ENCODE measurements at regions not wholly inside any gene's neighbourhood (a gene's known extent, or its start where the extent isn't known, plus 50 kb on each side); places are given as distances from the start of the nearest gene placed in this dataset.

DNA sequence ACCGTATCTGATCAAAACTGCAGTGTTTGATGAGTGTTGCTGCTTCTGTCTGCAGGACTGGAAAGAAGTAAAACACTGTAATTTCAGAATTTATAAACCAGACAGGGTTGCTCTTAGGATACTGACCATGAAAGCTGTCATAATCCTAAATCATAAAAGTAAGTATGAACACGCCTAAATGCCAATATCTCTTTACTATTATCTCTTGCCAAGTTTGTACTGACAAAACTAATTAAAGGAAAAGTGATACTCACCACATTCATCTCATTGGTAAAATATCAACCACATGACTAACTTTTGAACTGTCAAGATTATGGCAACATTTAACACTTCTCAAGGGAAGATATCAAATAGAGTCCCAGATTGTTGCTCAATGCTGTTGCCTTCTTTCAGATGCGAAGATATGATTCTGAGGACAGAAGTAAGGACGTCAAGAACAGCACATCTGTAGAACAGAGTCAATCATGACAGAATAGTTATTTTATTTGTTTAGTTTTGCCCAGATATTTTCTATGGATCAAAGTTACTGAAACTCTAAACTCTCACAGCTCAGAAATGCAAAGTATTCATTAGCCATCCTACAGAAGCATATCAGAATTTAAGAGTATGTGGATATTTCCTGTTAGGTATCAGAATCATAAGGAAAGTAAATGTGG, 61.4 kb upstream of the COL8A1 start:
- no peak for TF ChIP-seq EP300 (IDR thresholded peaks at IDR 0.05)
- TF ChIP-seq POLR2A (IDR thresholded peaks at IDR 0.05), result no peak
- TF ChIP-seq, protein P1, sequence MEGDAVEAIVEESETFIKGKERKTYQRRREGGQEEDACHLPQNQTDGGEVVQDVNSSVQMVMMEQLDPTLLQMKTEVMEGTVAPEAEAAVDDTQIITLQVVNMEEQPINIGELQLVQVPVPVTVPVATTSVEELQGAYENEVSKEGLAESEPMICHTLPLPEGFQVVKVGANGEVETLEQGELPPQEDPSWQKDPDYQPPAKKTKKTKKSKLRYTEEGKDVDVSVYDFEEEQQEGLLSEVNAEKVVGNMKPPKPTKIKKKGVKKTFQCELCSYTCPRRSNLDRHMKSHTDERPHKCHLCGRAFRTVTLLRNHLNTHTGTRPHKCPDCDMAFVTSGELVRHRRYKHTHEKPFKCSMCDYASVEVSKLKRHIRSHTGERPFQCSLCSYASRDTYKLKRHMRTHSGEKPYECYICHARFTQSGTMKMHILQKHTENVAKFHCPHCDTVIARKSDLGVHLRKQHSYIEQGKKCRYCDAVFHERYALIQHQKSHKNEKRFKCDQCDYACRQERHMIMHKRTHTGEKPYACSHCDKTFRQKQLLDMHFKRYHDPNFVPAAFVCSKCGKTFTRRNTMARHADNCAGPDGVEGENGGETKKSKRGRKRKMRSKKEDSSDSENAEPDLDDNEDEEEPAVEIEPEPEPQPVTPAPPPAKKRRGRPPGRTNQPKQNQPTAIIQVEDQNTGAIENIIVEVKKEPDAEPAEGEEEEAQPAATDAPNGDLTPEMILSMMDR (IDR thresholded peaks at IDR 0.05), result no peak
- no peak for TF ChIP-seq POLR2AphosphoS5 (IDR thresholded peaks at IDR 0.05)
- intact Hi-C loops (cut with DNase I), result no loop called here
- DNase-seq, result no peak
- WGBS, 2 donors, result 65 to 70% methylated on average over 4 of the region's 4 CpGs
- Histone ChIP-seq H3K27ac (no peak overlapping the region), H3K27me3 (no peaks in the 10 kb centered on the region), H3K4me1 (no peaks in the 10 kb centered on the region), H3K4me3 (no peak overlapping the region), H3K9me3 (no peaks in the 10 kb centered on the region), H3K36me3 (no peaks in the 10 kb centered on the region)

DNA sequence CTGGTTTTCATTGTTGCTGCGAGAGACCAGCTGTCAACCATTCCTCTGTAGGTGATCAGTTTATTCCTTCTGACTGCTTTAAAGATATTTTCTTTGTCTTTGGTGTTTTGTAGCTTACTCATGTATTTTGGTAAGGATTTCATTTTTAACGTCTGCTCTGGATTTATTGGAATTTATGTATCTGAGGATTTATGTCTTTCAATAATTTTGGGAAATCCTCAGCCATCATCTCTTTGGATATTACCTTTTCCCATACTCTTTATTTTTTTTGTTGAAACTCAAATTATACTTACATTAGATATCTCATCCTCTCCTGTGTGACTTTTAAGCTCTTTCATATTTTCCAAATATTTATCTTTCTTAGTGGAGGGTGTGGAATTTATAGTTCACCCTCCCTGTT, 62.7 kb upstream of the COL8A1 start:
- H3K4me3 ChIP-seq, result no peak overlapping the region
- no peaks in the 10 kb centered on the region for H3K27me3 ChIP-seq
- TF ChIP-seq EP300 (IDR thresholded peaks at IDR 0.05) (no peak), POLR2AphosphoS5 (IDR thresholded peaks at IDR 0.05) (no peak), POLR2A (IDR thresholded peaks at IDR 0.05) (no peak)
- no peak overlapping the region for H3K27ac ChIP-seq
- H3K36me3 ChIP-seq, result no peaks in the 10 kb centered on the region
- 86 to 88% methylated on average over 2 of the region's 2 CpGs for WGBS, 2 donors
- intact Hi-C loops (cut with DNase I), result no loop called here
- H3K4me1 ChIP-seq, result no peaks in the 10 kb centered on the region
- H3K9me3 ChIP-seq, result no peaks in the 10 kb centered on the region
- no peak for DNase-seq

DNA sequence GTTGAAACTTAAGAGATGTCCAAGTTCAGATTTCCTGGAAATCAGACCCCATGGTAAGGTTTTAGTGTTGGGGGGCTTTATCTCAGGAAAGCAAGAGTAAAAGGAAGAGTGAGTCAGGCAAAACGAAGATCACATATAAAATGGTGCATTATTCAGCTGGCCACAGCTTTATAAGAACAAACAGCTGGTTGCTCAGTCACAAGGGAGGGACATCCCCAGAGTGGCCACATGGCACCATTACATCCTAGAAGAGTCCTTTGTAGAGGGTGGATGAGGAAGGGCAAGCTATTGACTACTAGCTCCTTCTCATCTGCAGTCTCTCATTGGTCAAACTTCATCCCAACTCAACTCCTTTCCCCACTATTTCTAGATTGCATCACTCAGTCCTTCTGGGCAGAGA, 68.3 kb upstream of the COL8A1 start:
- H3K36me3 ChIP-seq, result no peaks in the 10 kb centered on the region
- TF ChIP-seq EP300 (IDR thresholded peaks at IDR 0.05) (no peak), POLR2A (IDR thresholded peaks at IDR 0.05) (no peak), POLR2AphosphoS5 (IDR thresholded peaks at IDR 0.05) (no peak)
- TF ChIP-seq, protein P1 (IDR thresholded peaks at IDR 0.05), result no peak
- no peak overlapping the region for H3K27ac ChIP-seq
- no peak overlapping the region for H3K4me3 ChIP-seq
- H3K9me3 ChIP-seq, result no peaks in the 10 kb centered on the region
- H3K27me3 ChIP-seq, result no peaks in the 10 kb centered on the region
- 51 to 58% methylated on average over 1 of the region's 1 CpG for WGBS, 2 donors
- H3K4me1 ChIP-seq, result no peaks in the 10 kb centered on the region
- no peak for DNase-seq
- intact Hi-C loops (cut with DNase I), result no loop called here

DNA sequence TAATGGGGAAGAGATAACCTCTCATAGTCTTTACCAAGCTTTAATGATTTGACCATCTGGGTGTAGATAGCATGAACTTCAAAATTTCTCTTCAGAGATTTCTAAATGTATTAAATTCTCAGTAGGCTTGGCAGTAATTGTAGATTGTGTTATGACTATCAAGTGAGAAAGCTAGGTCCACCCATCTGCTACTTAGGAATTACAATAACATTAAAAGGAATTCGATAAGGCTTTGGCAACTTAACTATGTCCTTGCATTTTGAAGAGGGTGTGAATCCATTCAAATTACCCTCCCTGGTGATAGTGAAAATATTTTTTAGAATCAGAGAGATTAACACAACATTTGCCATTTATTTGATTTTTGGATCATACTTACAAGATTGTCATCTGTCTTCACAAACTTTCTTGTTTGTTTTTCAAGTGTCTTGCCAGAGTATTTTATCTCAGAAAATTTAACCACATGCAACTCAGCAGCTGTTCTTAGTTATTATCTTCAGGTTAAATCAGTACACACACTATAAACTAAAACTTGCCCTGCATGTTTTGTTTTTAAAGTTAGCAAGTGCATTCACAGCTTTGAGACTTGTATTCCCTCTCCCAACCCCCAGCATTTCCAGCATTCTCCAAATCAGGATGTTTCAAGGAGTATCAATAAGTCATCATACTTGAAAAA, 69.6 kb upstream of the COL8A1 start:
- intact Hi-C loops (cut with DNase I), result loop anchor here (10.0 kb wide), 1 partner anchor 54 kb away; no protein-coding TSS in a partner anchor
- Histone ChIP-seq H3K9me3 (no peaks in the 10 kb centered on the region), H3K27ac (no peak overlapping the region), H3K4me1 (no peaks in the 10 kb centered on the region), H3K27me3 (no peaks in the 10 kb centered on the region), H3K4me3 (no peak overlapping the region), H3K36me3 (no peaks in the 10 kb centered on the region)
- TF ChIP-seq POLR2A (IDR thresholded peaks at IDR 0.05), result no peak
- no peak for TF ChIP-seq EP300 (IDR thresholded peaks at IDR 0.05)
- no peak for TF ChIP-seq POLR2AphosphoS5 (IDR thresholded peaks at IDR 0.05)
- TF ChIP-seq, protein P1 (IDR thresholded peaks at IDR 0.05), result no peak
- DNase-seq, result no peak
- WGBS, 2 donors, result 47 to 81% methylated on average over 1 of the region's 1 CpG

DNA sequence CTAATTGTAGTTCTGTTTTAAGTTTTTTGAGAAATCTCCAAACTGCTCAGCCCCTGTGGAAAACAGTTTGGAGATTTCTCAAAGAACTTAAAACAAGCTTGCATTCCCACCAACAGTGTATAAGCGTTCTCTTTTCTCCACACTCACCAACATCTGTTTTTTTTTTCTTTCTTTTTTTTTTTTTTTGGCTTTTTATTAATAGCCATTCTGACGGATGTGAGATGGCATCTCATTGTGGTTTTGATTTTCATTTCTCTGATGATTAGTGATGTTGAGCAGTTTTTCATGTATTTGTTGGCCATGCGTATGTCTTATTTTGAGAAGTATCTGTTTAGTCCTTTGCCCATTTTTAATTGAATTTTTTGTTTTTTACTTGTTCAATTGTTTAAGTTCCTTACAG, 73.1 kb upstream of the COL8A1 start:
- no peak overlapping the region for H3K27ac ChIP-seq
- no peaks in the 10 kb centered on the region for H3K9me3 ChIP-seq
- intact Hi-C loops (cut with DNase I), result loop anchor here (10.0 kb wide), 1 partner anchor 51 kb away; no protein-coding TSS in a partner anchor
- H3K4me1 ChIP-seq, result no peaks in the 10 kb centered on the region
- H3K4me3 ChIP-seq, result no peak overlapping the region
- no peaks in the 10 kb centered on the region for H3K27me3 ChIP-seq
- DNase-seq, result no peak
- no peaks in the 10 kb centered on the region for H3K36me3 ChIP-seq
- TF ChIP-seq POLR2A (IDR thresholded peaks at IDR 0.05), result no peak
- TF ChIP-seq, protein P1 (IDR thresholded peaks at IDR 0.05), result no peak
- TF ChIP-seq POLR2AphosphoS5 (IDR thresholded peaks at IDR 0.05), result no peak
- TF ChIP-seq EP300 (IDR thresholded peaks at IDR 0.05), result no peak
- 85 to 90% methylated on average over 3 of the region's 3 CpGs for WGBS, 2 donors

Measured in sigmoid colon (tissue), 6 donors.